ENCODE measurements at regions not wholly inside any gene's neighbourhood (a gene's known extent, or its start where the extent isn't known, plus 50 kb on each side); places are given as distances from the start of the nearest gene placed in this dataset.

- DNase-seq (ENCODE audit: insufficient read length, low spot score) (no peak), FAIRE-seq (no peak)
- TF ChIP-seq CTCF (IDR thresholded peaks at IDR 0.05; ENCODE audit: insufficient read depth, missing control alignments) = no peak
Observed at GRCh38 chr19:31439270-31439573, 90.0 kb upstream of the TSHZ3 start.

GRCh38 chr19:31444931-31445330 lies 95.7 kb upstream of the TSHZ3 start:
- no peak for FAIRE-seq
- no peak for TF ChIP-seq CTCF (IDR thresholded peaks at IDR 0.05; ENCODE audit: insufficient read depth, missing control alignments)
- DNase-seq (ENCODE audit: insufficient read length, low spot score) = no peak

- FAIRE-seq (no peak), DNase-seq (ENCODE audit: insufficient read length, low spot score) (no peak)
- no peak for TF ChIP-seq CTCF (IDR thresholded peaks at IDR 0.05; ENCODE audit: insufficient read depth, missing control alignments)
Observed at GRCh38 chr19:31445406-31445805, 96.2 kb upstream of the TSHZ3 start.

- TF ChIP-seq CTCF (IDR thresholded peaks at IDR 0.05; ENCODE audit: insufficient read depth, missing control alignments) = no peak
- no peak for FAIRE-seq
- no peak for DNase-seq (ENCODE audit: insufficient read length, low spot score)
Observed at GRCh38 chr19:31448221-31448657, 99.0 kb upstream of the TSHZ3 start.

GRCh38 chr19:31449379-31449778 lies 100.1 kb upstream of the TSHZ3 start:
- no peak for TF ChIP-seq CTCF (IDR thresholded peaks at IDR 0.05; ENCODE audit: insufficient read depth, missing control alignments)
- FAIRE-seq (no peak), DNase-seq (ENCODE audit: insufficient read length, low spot score) (no peak)

GRCh38 chr19:31450696-31451095 lies 101.5 kb upstream of the TSHZ3 start:
- no peak for TF ChIP-seq CTCF (IDR thresholded peaks at IDR 0.05; ENCODE audit: insufficient read depth, missing control alignments)
- no peak for FAIRE-seq
- DNase-seq (ENCODE audit: insufficient read length, low spot score) = no peak

GRCh38 chr19:31451686-31452330 lies 102.6 kb upstream of the TSHZ3 start:
- no peak for FAIRE-seq
- TF ChIP-seq CTCF (IDR thresholded peaks at IDR 0.05; ENCODE audit: insufficient read depth, missing control alignments) = no peak

More at GRCh38 chr19:31451686-31452330, 102.6 kb upstream of the TSHZ3 start:
- no peak for DNase-seq (ENCODE audit: insufficient read length, low spot score)
